Gastrocnemius medialis (tissue), 4 donors: ENCODE measurements at regions not wholly inside any gene's neighbourhood (a gene's known extent, or its start where the extent isn't known, plus 50 kb on each side); places are given as distances from the start of the nearest gene placed in this dataset.

Experiments
- ATAC-seq, 2 donors: fragments of 150-250 bp; one replicate each; pipeline ENCODE4 v1.9.1; 2016
- DNase-seq, 2 donors: peaks; one replicate each; pipeline ENCODE4 v3.0.0-alpha.2; 2019
- H3K27ac ChIP-seq, 4 donors: fragments of 200-600 bp; sonication (generic); 1 replicate in 1 of 4; 2 replicates in 3 of 4; pipeline ENCODE4 v1.5.1; 2016 to 2018; ENCODE audit warnings: mild to moderate bottlenecking in 2 of 4, moderate library complexity in 1 of 4
- H3K27me3 ChIP-seq, 3 donors: fragments of 200-600 bp; sonication (generic) in 2 of 3; 1 replicate in 1 of 3; 2 replicates in 2 of 3; pipeline versions ENCODE4 v1.5.1 to v1.6.0; 2016 to 2019; ENCODE audit warnings: mild to moderate bottlenecking in 1 of 3, moderate library complexity in 1 of 3
- H3K36me3 ChIP-seq, 2 donors: fragments of 200-600 bp; sonication (generic) in 1 of 2; one replicate each; pipeline ENCODE4 v1.5.1; 2017 to 2018
- H3K4me1 ChIP-seq, 2 donors: fragments of 200-600 bp; sonication (generic) in 1 of 2; one replicate each; pipeline ENCODE4 v1.5.1; 2016 to 2017; ENCODE audit warnings: mild to moderate bottlenecking in 2 of 2
- H3K4me3 ChIP-seq, 4 donors: fragments of 200-600 bp; sonication (generic) in 3 of 4; 1 replicate in 1 of 4; 2 replicates in 3 of 4; pipeline ENCODE4 v1.5.1; 2016 to 2019; ENCODE audit warnings: mild to moderate bottlenecking in 2 of 4
- H3K9me3 ChIP-seq, 3 donors: fragments of 200-600 bp; sonication (generic) in 2 of 3; 1 replicate in 1 of 3; 2 replicates in 2 of 3; pipeline ENCODE4 v1.5.1; 2016 to 2019
- POLR2A ChIP-seq, 2 donors: fragments of 450-650 bp; IDR thresholded peaks; one replicate each; pipeline ENCODE4 v1.6.1; 2017; ENCODE audit warnings: antibody characterized with exemption in 2 of 2, mild to moderate bottlenecking in 2 of 2, moderate library complexity in 2 of 2
- in situ Hi-C, 4 donors: fragments of 200-750 bp; cut with MboI; loops; one replicate each; pipeline versions ENCODE4 v1.15.0 to v1.8.0; 2017; ENCODE audit warnings: low sequenced_read_pairs in 4 of 4
- intact Hi-C: fragments of 100-400 bp; cut with DNase I; formaldehyde crosslinking; loops from one replicate; pipeline ENCODE4 v1.15.1; 2023; ENCODE audit warnings: low total_unique reads
- TF ChIP-seq, protein P1 (sequence below), 5 experiments: fragments of 450-650 bp in 3 of 5; fragments of 200-600 bp in 2 of 5; sonication (generic) in 2 of 5; IDR thresholded peaks in 4 of 5; conservative IDR thresholded peaks in 1 of 5; 1 replicate in 4 of 5; 2 replicates in 1 of 5; pipeline ENCODE4 v1.5.1; 2016 to 2019; ENCODE audit warnings: antibody characterized with exemption in 5 of 5, mild to moderate bottlenecking in 3 of 5, moderate library complexity in 3 of 5

DNA sequence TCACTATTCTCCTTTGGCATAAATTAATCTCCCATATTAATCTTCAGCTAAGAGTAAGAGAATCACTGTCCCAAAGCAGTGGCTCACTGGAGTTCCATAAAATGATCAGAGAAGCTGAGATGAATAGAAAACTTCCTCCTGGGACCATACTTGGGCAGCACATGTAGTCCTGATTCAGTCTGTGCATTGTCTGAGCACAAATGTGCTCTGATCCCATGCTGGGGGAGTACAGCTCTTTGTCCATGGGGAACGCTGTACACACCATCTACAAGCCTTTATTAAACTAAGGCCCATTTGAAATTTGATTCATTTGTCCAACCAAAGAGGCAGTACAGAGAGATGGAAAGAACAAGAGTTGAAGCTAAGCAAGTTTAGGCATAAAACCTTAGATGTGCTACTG is 147.4 kb upstream of the PGR start:
- no peak overlapping the region for H3K4me3 ChIP-seq
- no peak for TF ChIP-seq POLR2A (IDR thresholded peaks at IDR 0.05)
- TF ChIP-seq, protein P1, sequence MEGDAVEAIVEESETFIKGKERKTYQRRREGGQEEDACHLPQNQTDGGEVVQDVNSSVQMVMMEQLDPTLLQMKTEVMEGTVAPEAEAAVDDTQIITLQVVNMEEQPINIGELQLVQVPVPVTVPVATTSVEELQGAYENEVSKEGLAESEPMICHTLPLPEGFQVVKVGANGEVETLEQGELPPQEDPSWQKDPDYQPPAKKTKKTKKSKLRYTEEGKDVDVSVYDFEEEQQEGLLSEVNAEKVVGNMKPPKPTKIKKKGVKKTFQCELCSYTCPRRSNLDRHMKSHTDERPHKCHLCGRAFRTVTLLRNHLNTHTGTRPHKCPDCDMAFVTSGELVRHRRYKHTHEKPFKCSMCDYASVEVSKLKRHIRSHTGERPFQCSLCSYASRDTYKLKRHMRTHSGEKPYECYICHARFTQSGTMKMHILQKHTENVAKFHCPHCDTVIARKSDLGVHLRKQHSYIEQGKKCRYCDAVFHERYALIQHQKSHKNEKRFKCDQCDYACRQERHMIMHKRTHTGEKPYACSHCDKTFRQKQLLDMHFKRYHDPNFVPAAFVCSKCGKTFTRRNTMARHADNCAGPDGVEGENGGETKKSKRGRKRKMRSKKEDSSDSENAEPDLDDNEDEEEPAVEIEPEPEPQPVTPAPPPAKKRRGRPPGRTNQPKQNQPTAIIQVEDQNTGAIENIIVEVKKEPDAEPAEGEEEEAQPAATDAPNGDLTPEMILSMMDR (IDR thresholded peaks at IDR 0.05 in 4 of 5, conservative IDR thresholded peaks at IDR 0.05 in 1 of 5): no peak
- DNase-seq (no peak), ATAC-seq (no peak)
- in situ Hi-C loops: no loop called here
- H3K4me1 ChIP-seq: no peaks in the 10 kb centered on the region
- H3K36me3 ChIP-seq: no peaks in the 10 kb centered on the region
- intact Hi-C loops: no loop called here
- H3K27ac ChIP-seq: no peak overlapping the region
- H3K9me3 ChIP-seq: no peaks in the 10 kb centered on the region
- no peaks in the 10 kb centered on the region for H3K27me3 ChIP-seq

DNA sequence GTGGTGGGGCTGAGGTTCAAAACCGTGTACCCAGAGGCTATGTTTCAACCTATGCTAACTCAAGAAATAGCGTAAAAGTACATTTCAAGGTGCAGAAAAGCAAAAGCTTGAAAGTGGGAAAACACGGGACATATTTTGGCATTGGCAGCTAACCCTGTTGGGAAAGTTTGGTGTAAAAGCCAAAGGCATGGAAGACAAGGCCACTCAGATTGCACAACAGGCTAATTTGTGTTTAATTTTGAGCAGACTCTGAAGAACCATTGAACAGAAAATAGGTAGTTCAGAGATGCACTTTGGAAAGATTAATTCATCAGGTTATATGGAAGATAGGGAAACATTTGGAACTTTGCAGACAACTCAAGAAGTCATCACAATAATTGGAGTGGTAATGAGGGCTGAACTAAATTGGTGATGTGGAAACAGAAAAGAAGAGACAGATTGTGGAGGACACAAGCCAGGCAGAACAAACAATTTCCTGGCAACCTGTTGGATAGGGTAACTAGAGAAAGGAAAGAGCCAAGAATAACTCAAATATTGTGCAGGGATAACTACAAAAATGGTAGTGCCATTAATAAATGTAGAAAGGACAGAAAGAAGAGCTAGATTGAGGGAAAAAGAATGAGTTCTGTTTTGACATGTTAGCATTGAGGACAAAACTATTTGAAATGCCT is 140.5 kb upstream of the PGR start:
- TF ChIP-seq, protein P1 (IDR thresholded peaks at IDR 0.05 in 4 of 5, conservative IDR thresholded peaks at IDR 0.05 in 1 of 5): no peak
- no peak for TF ChIP-seq POLR2A (IDR thresholded peaks at IDR 0.05)
- H3K36me3 ChIP-seq: no peaks in the 10 kb centered on the region
- DNase-seq (no peak), ATAC-seq (no peak)
- no peak overlapping the region for H3K27ac ChIP-seq
- in situ Hi-C loops: no loop called here
- no peaks in the 10 kb centered on the region for H3K4me1 ChIP-seq
- intact Hi-C loops: no loop called here
- H3K27me3 ChIP-seq: no peaks in the 10 kb centered on the region
- no peaks in the 10 kb centered on the region for H3K9me3 ChIP-seq
- no peak overlapping the region for H3K4me3 ChIP-seq

DNA sequence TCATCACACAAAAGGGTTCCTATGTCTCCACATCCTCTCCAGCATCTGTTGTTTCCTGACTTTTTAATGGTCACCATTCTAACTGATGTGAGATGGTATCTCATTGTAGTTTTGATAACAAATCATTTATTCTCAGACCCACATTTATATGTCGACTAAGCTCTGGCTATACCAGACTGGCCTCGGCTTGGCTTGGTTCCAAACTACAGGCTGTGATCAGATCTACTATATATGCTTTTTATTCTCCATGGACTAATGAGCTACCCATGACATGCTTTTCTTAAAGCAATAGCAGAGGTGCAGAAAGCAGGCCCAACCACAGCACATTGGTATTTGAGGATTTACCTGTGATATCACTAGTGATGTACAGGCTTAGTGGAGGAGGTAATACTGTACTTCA is 139.8 kb upstream of the PGR start:
- intact Hi-C loops (no loop called here), in situ Hi-C loops (no loop called here)
- no peak for TF ChIP-seq POLR2A (IDR thresholded peaks at IDR 0.05)
- TF ChIP-seq, protein P1 (IDR thresholded peaks at IDR 0.05 in 4 of 5, conservative IDR thresholded peaks at IDR 0.05 in 1 of 5): no peak
- no peaks in the 10 kb centered on the region for H3K27me3 ChIP-seq
- H3K4me1 ChIP-seq: no peaks in the 10 kb centered on the region
- H3K9me3 ChIP-seq: no peaks in the 10 kb centered on the region
- no peak overlapping the region for H3K4me3 ChIP-seq
- no peak for DNase-seq
- no peak overlapping the region for H3K27ac ChIP-seq
- ATAC-seq: no peak
- H3K36me3 ChIP-seq: no peaks in the 10 kb centered on the region

DNA sequence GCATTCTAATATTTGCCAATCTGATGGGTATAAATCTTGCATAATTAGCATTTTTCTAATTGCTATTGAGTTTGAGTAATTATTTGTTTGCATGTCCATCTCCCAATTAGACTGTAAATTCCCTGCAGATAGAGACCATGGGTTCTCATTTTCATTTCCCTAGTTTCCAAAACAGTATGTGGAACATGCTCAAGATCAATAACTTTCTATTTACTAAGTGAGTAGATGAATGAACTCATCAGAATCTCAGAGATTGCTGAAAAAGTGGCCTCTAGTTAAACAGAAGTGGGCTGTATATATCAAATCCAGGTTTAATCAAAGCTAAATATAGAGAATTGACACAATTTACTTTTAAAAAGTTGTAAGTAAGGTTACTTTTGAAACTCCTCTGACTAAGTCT is 138.0 kb upstream of the PGR start:
- H3K4me1 ChIP-seq: no peaks in the 10 kb centered on the region
- no peaks in the 10 kb centered on the region for H3K9me3 ChIP-seq
- intact Hi-C loops (no loop called here), in situ Hi-C loops (no loop called here)
- ATAC-seq: no peak
- H3K36me3 ChIP-seq: no peaks in the 10 kb centered on the region
- H3K27ac ChIP-seq: no peak overlapping the region
- TF ChIP-seq, protein P1 (IDR thresholded peaks at IDR 0.05 in 4 of 5, conservative IDR thresholded peaks at IDR 0.05 in 1 of 5): no peak
- TF ChIP-seq POLR2A (IDR thresholded peaks at IDR 0.05): no peak
- H3K4me3 ChIP-seq: no peak overlapping the region
- no peak for DNase-seq
- no peaks in the 10 kb centered on the region for H3K27me3 ChIP-seq

DNA sequence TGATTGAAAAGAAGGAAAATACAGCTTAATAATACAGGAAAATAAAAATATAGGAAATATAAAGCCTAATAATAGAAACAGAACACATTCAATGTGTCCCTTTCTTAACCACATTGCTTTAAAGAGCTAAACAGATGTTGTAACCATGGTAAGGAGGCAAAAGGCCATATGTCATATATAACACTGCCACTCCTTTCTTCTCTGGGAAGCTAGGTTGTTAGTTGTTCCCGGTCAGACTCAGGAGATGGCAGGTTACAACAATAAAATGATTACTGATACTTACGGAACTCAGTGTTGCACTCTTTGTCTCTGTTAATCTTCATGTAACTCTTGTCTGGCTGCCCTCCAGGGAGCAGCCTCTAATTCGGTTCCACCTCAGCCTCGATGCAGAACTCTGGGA is 134.7 kb upstream of the PGR start:
- H3K27ac ChIP-seq: no peak overlapping the region
- H3K36me3 ChIP-seq: no peaks in the 10 kb centered on the region
- in situ Hi-C loops (no loop called here), intact Hi-C loops (no loop called here)
- no peaks in the 10 kb centered on the region for H3K9me3 ChIP-seq
- no peak overlapping the region for H3K4me3 ChIP-seq
- ATAC-seq: no peak
- no peaks in the 10 kb centered on the region for H3K4me1 ChIP-seq
- DNase-seq: no peak
- no peak for TF ChIP-seq POLR2A (IDR thresholded peaks at IDR 0.05)
- TF ChIP-seq, protein P1 (IDR thresholded peaks at IDR 0.05 in 4 of 5, conservative IDR thresholded peaks at IDR 0.05 in 1 of 5): no peak
- no peaks in the 10 kb centered on the region for H3K27me3 ChIP-seq
